Activated CD8-positive, alpha-beta T cell treated with anti-CD3 and anti-CD28 coated beads for 36 hours (primary cell): ENCODE measurements at regions not wholly inside any gene's neighbourhood (a gene's known extent, or its start where the extent isn't known, plus 50 kb on each side); places are given as distances from the start of the nearest gene placed in this dataset.

Experiments used
- ATAC-seq: fragments of 200-7000 bp; cut with Tn5 transposase; one replicate; pipeline ENCODE4 v1.10.0; 2021; ENCODE audit warnings: mild to moderate bottlenecking, moderate library complexity
- CTCF ChIA-PET: fragments of 350-600 bp; sonication (Branson Sonifier 250); formaldehyde crosslinking; loops from one replicate; lab custom pipeline; 2021; ENCODE audit warnings: antibody characterized with exemption; lab: Charles Lee
- POLR2A ChIA-PET: fragments of 350-600 bp; sonication (Branson Sonifier 250); formaldehyde crosslinking; loops from one replicate; lab custom pipeline; 2021; ENCODE audit warnings: antibody characterized with exemption; lab: Charles Lee
- DNase-seq: peaks from one replicate; pipeline ENCODE4 v3.0.0-alpha.2; 2020
- H3K27ac Mint-ChIP-seq: one replicate; pipeline ENCODE4 v1.8.0; 2021; ENCODE audit warnings: mild to moderate bottlenecking, mixed read lengths
- H3K27me3 Mint-ChIP-seq: one replicate; pipeline ENCODE4 v1.8.0; 2021; ENCODE audit warnings: mixed read lengths
- H3K36me3 Mint-ChIP-seq: one replicate; pipeline ENCODE4 v1.8.0; 2021; ENCODE audit warnings: low read depth, mixed read lengths
- H3K4me1 Mint-ChIP-seq: one replicate; pipeline ENCODE4 v1.8.0; 2021; ENCODE audit warnings: low read depth, mixed read lengths
- H3K4me3 Mint-ChIP-seq: one replicate; pipeline ENCODE4 v1.8.0; 2021; ENCODE audit warnings: mild to moderate bottlenecking, moderate library complexity, mixed read lengths
- H3K9me3 Mint-ChIP-seq: one replicate; pipeline ENCODE4 v1.8.0; 2021; ENCODE audit warnings: mixed read lengths
- CTCF ChIP-seq: fragments of 200-600 bp; IDR thresholded peaks from one replicate; pipeline ENCODE4 v1.8.0; 2022; ENCODE audit warnings: antibody characterized with exemption, mild to moderate bottlenecking
- intact Hi-C: fragments of 100-400 bp; cut with micrococcal nuclease; formaldehyde crosslinking; loops from one replicate; pipeline ENCODE4 v1.10.0; 2022

GRCh38 chr3:36309092-36309491 is 71.2 kb upstream of the STAC start:
- Mint-ChIP-seq H3K27ac (no peak overlapping the region), H3K4me3 (no peak overlapping the region), H3K4me1 (no peaks in the 10 kb centered on the region), H3K36me3 (no peaks in the 10 kb centered on the region), H3K9me3 (no peaks in the 10 kb centered on the region), H3K27me3 (no peaks in the 10 kb centered on the region)
- ATAC-seq (no peak), DNase-seq (no peak)
- no peak for TF ChIP-seq CTCF
- ChIA-PET CTCF (no interaction called here), POLR2A (no interaction called here)
- intact Hi-C loops = no loop called here

GRCh38 chr3:36312351-36312750 is 68.0 kb upstream of the STAC start:
- CTCF ChIA-PET = no interaction called here
- Mint-ChIP-seq H3K27me3 (no peaks in the 10 kb centered on the region), H3K4me1 (no peaks in the 10 kb centered on the region), H3K27ac (no peak overlapping the region), H3K36me3 (no peaks in the 10 kb centered on the region), H3K4me3 (no peak overlapping the region), H3K9me3 (peaks cover 7% of the 10 kb centered on the region)
- intact Hi-C loops = no loop called here
- POLR2A ChIA-PET = no interaction called here
- TF ChIP-seq CTCF = no peak
- ATAC-seq (no peak), DNase-seq (no peak)

- ChIA-PET POLR2A (no interaction called here), CTCF (no interaction called here)
- H3K27ac Mint-ChIP-seq = no peak overlapping the region
- DNase-seq (no peak), ATAC-seq (no peak)
- H3K9me3 Mint-ChIP-seq = peaks cover 7% of the 10 kb centered on the region
- H3K4me3 Mint-ChIP-seq = no peak overlapping the region
- no peaks in the 10 kb centered on the region for H3K36me3 Mint-ChIP-seq
- TF ChIP-seq CTCF = no peak
- no peaks in the 10 kb centered on the region for H3K4me1 Mint-ChIP-seq
- intact Hi-C loops = no loop called here
- H3K27me3 Mint-ChIP-seq = no peaks in the 10 kb centered on the region
Observed at GRCh38 chr3:36317915-36318314, 62.4 kb upstream of the STAC start.

GRCh38 chr3:36318621-36319200 is 61.6 kb upstream of the STAC start:
- Mint-ChIP-seq H3K27me3 (no peaks in the 10 kb centered on the region), H3K4me3 (no peak overlapping the region), H3K36me3 (no peaks in the 10 kb centered on the region), H3K4me1 (no peaks in the 10 kb centered on the region), H3K27ac (no peak overlapping the region), H3K9me3 (peaks cover 7% of the 10 kb centered on the region)
- ChIA-PET POLR2A (no interaction called here), CTCF (no interaction called here)
- ATAC-seq (no peak), DNase-seq (no peak)
- no peak for TF ChIP-seq CTCF
- intact Hi-C loops = no loop called here

- no peak overlapping the region for H3K4me3 Mint-ChIP-seq
- no peak for DNase-seq
- intact Hi-C loops = no loop called here
- ATAC-seq = no peak
- TF ChIP-seq CTCF = no peak
- POLR2A ChIA-PET = no interaction called here
- CTCF ChIA-PET = no interaction called here
- no peaks in the 10 kb centered on the region for H3K27me3 Mint-ChIP-seq
- peaks cover 7% of the 10 kb centered on the region for H3K9me3 Mint-ChIP-seq
- no peak overlapping the region for H3K27ac Mint-ChIP-seq
- H3K36me3 Mint-ChIP-seq = no peaks in the 10 kb centered on the region
- H3K4me1 Mint-ChIP-seq = no peaks in the 10 kb centered on the region
Observed at GRCh38 chr3:36319680-36320079, 60.6 kb upstream of the STAC start.
